ENCODE measurements at regions not wholly inside any gene's neighbourhood (a gene's known extent, or its start where the extent isn't known, plus 50 kb on each side); places are given as distances from the start of the nearest gene placed in this dataset.
"Not testable (repeated sequence)": the region's sequence is repeated elsewhere in the genome, so short reads cannot be mapped to it uniquely, and the experiment has no call there.

GRCh38 chr10:100664316-100665149 is 80.8 kb upstream of the PAX2 start:
- Histone ChIP-seq H3K36me3 (ENCODE audit: insufficient read depth, low read length) (no peaks in the 10 kb centered on the region), H3K4me1 (ENCODE audit: insufficient read depth, low read length, poor library complexity, severe bottlenecking) (no peaks in the 10 kb centered on the region), H3K79me2 (ENCODE audit: insufficient read depth, low read depth, low read length) (no peaks in the 10 kb centered on the region), H4K20me1 (ENCODE audit: insufficient read depth, low read length) (no peaks in the 10 kb centered on the region), H3K27ac (ENCODE audit: low read depth, low read length, poor library complexity, severe bottlenecking) (no peak overlapping the region), H3K4me3 (ENCODE audit: low read depth, low read length, poor library complexity, severe bottlenecking) (no peak overlapping the region), H3K9me3 (ENCODE audit: low read length) (no peaks in the 10 kb centered on the region), H3K9me2 (ENCODE audit: insufficient read depth, low read length) (no peaks in the 10 kb centered on the region), H2AFZ (ENCODE audit: low read length) (no peak overlapping the region), H3K4me2 (ENCODE audit: low read length) (no peak overlapping the region)
- BruUV-seq (replicated peaks): no TSS peak
- DNase-seq (ENCODE audit: low spot score): no peak
- ChIA-PET POLR2A (no interaction called here), CTCF (ENCODE audit: unreplicated experiment) (no interaction called here)
- TF ChIP-seq CTCF (conservative IDR thresholded peaks at IDR 0.05; ENCODE audit: low read length): no peak
- TF ChIP-seq EZH2phosphoT487 (IDR thresholded peaks at IDR 0.05; ENCODE audit: borderline replicate concordance, low read depth, low read length): no peak
- intact Hi-C loops (cut with micrococcal nuclease; ENCODE audit: unreplicated experiment): no loop called here

GRCh38 chr10:100666634-100667033 is 78.7 kb upstream of the PAX2 start:
- H3K9me2 ChIP-seq (ENCODE audit: insufficient read depth, low read length); H3K36me3 ChIP-seq (ENCODE audit: insufficient read depth, low read length); H3K4me2 ChIP-seq (ENCODE audit: low read length); H3K9me3 ChIP-seq (ENCODE audit: low read length); H3K4me3 ChIP-seq (ENCODE audit: low read depth, low read length, poor library complexity, severe bottlenecking); H3K4me1 ChIP-seq (ENCODE audit: insufficient read depth, low read length, poor library complexity, severe bottlenecking); POLR2A ChIA-PET; CTCF ChIA-PET (ENCODE audit: unreplicated experiment); H3K27ac ChIP-seq (ENCODE audit: low read depth, low read length, poor library complexity, severe bottlenecking); H3K79me2 ChIP-seq (ENCODE audit: insufficient read depth, low read depth, low read length); BruUV-seq (replicated peaks); DNase-seq (ENCODE audit: low spot score); H2AFZ ChIP-seq (ENCODE audit: low read length); intact Hi-C loops (cut with micrococcal nuclease; ENCODE audit: unreplicated experiment); H4K20me1 ChIP-seq (ENCODE audit: insufficient read depth, low read length): not testable (repeated sequence)

GRCh38 chr10:100669616-100670015 is 75.8 kb upstream of the PAX2 start:
- BruUV-seq (replicated peaks): no TSS peak
- Histone ChIP-seq H3K4me3 (ENCODE audit: low read depth, low read length, poor library complexity, severe bottlenecking) (no peak overlapping the region), H3K27ac (ENCODE audit: low read depth, low read length, poor library complexity, severe bottlenecking) (no peak overlapping the region), H3K9me3 (ENCODE audit: low read length) (no peaks in the 10 kb centered on the region), H4K20me1 (ENCODE audit: insufficient read depth, low read length) (no peaks in the 10 kb centered on the region), H3K36me3 (ENCODE audit: insufficient read depth, low read length) (no peaks in the 10 kb centered on the region), H3K4me1 (ENCODE audit: insufficient read depth, low read length, poor library complexity, severe bottlenecking) (no peaks in the 10 kb centered on the region), H2AFZ (ENCODE audit: low read length) (no peak overlapping the region), H3K9me2 (ENCODE audit: insufficient read depth, low read length) (no peaks in the 10 kb centered on the region), H3K4me2 (ENCODE audit: low read length) (no peak overlapping the region), H3K79me2 (ENCODE audit: insufficient read depth, low read depth, low read length) (no peaks in the 10 kb centered on the region)
- POLR2A ChIA-PET: interaction anchor here (0.7 kb wide), 1 partner anchor 551 kb away, joined by 3 read pairs; no protein-coding TSS in a partner anchor
- no peak for TF ChIP-seq EZH2phosphoT487 (IDR thresholded peaks at IDR 0.05; ENCODE audit: borderline replicate concordance, low read depth, low read length)
- no peak for TF ChIP-seq CTCF (conservative IDR thresholded peaks at IDR 0.05; ENCODE audit: low read length)
- intact Hi-C loops (cut with micrococcal nuclease; ENCODE audit: unreplicated experiment): no loop called here
- no peak for DNase-seq (ENCODE audit: low spot score)
- CTCF ChIA-PET (ENCODE audit: unreplicated experiment): no interaction called here

Measured in OCI-LY7 (cell line).